ENCODE measurements at regions not wholly inside any gene's neighbourhood (a gene's known extent, or its start where the extent isn't known, plus 50 kb on each side); places are given as distances from the start of the nearest gene placed in this dataset.

DNA sequence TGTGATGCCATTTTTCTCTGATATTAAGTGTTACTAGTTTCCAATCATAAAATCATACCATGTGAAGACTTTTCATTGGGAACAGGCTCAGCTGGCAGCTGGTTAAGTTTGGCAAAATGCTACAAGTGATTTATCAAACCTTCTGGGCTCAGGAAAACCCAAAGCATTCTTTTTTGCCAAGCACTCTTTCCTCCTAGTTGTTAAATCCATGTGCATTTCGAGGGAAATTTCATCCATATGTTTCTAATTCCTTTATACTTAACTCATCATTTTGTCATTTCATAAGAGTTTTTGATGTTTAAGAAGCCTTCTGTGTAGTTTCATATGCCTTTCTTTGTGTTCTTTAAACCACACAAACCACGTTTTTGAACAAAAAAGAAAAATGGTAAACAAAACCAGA lies 217.6 kb upstream of the PDE10A start:
- no peak for DNase-seq (ENCODE audit: low read depth in 1 of 2, low spot score in 1 of 2)

- no peak for DNase-seq (ENCODE audit: low read depth in 1 of 2, low spot score in 1 of 2)
Measured at GRCh38 chr6:165877773-165878172, 214.7 kb upstream of the PDE10A start.

DNA sequence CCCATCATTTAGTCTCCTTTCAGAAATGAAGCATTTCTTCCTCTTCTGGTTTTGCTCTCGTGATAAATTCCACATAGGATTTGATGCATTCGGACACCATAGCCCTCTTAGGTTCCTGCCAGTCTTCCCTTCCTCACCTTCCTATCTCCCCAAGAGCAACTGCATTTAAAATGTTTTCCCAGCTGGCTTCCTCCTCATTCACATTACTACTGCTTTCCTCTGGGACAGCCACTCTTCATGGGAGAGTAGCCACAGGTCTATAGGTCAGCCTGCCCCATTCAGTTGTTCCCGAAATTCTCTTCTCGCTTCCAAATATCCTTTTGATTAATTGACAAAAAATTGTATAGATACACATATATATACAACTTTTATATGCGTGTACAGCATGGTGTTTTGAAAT lies 214.2 kb upstream of the PDE10A start:
- no peak for DNase-seq (ENCODE audit: low read depth in 1 of 2, low spot score in 1 of 2)

- DNase-seq (ENCODE audit: low read depth in 1 of 2, low spot score in 1 of 2), result no peak
Measured at GRCh38 chr6:165876588-165876987, 213.5 kb upstream of the PDE10A start.

DNA sequence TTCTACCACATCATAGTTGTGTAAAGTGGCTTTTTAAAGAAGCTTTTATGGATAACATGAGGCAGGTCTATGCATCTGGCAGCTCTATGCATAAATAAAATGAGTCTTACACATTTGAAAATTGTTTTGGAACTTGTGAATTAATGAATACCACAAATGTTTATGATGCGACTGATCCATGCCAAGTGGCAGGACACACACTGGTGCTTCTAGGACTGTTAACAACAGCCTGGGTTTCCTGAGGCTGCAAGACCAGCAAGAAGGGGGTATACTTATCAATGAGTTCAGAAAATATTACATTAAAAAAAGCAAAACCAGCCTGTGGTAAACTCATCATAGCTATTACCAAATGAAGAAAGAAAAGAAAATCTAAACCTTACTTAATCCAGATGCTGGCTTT lies 212.9 kb upstream of the PDE10A start:
- DNase-seq (ENCODE audit: low read depth in 1 of 2, low spot score in 1 of 2), result no peak

DNA sequence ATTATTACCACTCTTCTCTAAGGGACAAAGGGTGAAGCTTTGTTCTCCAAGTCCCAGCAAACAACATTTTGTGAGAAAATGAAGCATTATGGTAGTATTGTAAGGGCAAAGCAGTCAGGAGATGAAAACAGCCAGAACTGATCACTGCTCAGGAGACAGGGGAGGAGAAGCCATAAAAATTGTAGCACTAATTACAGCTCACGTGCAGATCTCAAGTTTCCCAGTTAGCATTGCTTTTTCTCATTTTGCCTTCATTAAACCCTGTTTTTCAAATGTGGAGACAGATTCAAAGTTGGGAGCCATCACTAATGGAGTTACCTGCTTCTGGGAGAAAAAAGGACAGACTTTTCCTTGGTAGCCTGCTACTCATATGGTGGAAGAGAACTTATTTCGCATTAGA lies 210.9 kb upstream of the PDE10A start:
- DNase-seq (ENCODE audit: low read depth in 1 of 2, low spot score in 1 of 2), result no peak

DNA sequence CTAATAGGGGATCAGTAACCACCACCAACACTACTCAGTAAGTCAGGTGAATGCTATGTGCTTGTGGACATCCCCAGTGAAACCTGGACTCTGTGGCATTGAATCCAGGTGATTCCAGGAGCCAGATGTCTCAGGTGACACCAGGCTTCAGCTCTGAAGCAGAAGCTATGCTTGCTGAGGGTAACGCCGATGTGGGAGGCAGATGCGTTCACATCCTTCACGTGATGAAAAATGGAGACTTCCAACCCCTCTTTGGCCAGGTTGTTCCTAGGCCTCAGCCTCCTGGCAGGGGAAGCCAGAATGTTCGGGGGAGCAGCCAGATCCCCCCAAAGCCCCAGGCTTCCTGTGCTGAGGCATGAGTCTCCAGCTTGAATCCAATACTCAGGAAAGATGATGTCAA lies 209.8 kb upstream of the PDE10A start:
- DNase-seq (ENCODE audit: low read depth in 1 of 2, low spot score in 1 of 2), result no peak

GRCh38 chr6:165872311-165872710 lies 209.3 kb upstream of the PDE10A start:
- DNase-seq (ENCODE audit: low read depth in 1 of 2, low spot score in 1 of 2), result no peak

GRCh38 chr6:165871571-165871970 lies 208.5 kb upstream of the PDE10A start:
- no peak for DNase-seq (ENCODE audit: low read depth in 1 of 2, low spot score in 1 of 2)

DNA sequence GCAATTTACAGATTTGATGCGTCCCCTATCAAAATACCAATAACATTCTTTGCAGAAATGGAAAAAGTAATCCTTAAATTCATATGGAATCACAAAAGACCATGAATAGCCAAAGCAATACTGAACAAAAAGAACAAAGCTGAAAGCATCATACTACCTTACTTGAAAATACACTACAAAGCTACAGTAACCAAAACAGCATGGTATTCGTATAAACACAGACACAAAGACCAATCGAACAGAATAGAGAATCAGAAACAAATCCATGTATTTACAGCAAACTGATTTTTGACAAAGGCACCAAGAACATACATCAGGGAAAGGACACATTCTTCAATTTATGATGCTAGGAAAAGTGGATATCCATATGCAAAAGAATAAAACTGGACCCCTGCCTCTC lies 206.5 kb upstream of the PDE10A start:
- DNase-seq (ENCODE audit: low read depth in 1 of 2, low spot score in 1 of 2), result no peak

GRCh38 chr6:165864925-165865324 lies 201.9 kb upstream of the PDE10A start:
- DNase-seq (ENCODE audit: low read depth in 1 of 2, low spot score in 1 of 2), result no peak

GRCh38 chr6:165864218-165864617 lies 201.2 kb upstream of the PDE10A start:
- no peak for DNase-seq (ENCODE audit: low read depth in 1 of 2, low spot score in 1 of 2)

DNA sequence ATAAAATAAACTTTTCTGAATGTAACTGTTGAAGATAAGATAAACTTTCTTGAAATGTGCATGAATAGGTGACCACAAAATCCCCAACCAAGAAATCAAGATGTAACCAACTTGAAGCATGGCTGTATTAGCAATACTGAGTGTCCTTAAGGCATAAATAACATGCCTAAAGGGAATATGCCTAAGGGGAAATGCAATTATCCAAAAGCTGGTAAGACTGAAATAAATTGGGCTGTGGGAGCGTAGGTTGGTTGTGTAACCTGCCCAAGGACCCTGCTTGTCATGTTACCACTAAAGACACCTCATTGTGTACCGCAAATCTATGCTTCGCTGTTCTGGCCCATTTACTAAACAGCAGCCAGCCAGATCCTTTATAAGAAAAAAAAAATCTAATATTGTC lies 200.8 kb upstream of the PDE10A start:
- no peak for DNase-seq (ENCODE audit: low read depth in 1 of 2, low spot score in 1 of 2)

DNA sequence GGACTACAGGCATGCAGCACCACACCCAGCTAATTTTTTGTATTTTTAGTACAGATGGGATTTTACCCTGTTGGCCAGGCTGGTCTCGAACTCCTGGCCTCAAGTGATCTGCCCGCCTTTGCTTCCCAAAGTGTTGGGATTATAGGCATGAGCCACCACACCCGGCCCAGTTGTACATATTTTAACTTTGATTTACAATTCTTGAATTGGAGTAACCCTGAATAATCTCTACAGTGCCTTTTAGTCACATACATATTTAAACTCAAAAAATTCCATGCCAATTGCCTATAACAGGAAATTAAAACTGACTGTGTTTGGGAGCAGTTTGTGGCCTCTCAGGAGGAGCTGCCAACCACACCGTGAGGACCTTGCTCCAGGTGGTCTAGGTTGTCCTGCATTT lies 199.8 kb upstream of the PDE10A start:
- no peak for DNase-seq (ENCODE audit: low read depth in 1 of 2, low spot score in 1 of 2)

DNA sequence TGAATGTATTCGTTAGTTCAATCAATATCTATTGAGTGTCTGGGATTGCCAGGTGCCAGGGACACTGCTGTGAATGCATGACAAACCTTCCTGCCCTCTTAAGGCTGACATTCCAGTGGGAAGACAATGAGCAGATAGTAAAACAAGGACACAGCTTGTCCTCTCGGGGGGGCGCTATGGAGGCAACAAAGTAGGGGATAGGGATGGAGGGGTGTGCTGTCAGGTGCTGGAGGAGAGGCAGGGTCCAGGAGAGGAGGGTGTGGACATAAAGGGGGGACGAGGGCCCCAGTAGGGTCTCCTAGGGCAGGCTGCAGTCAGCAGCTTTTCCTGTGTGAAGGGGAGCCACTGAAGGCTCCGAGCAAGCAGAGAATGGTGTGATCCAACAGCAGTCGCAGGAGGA lies 198.2 kb upstream of the PDE10A start:
- no peak for DNase-seq (ENCODE audit: low read depth in 1 of 2, low spot score in 1 of 2)

GRCh38 chr6:165858586-165858985 lies 195.5 kb upstream of the PDE10A start:
- DNase-seq (ENCODE audit: low read depth in 1 of 2, low spot score in 1 of 2), result no peak

DNA sequence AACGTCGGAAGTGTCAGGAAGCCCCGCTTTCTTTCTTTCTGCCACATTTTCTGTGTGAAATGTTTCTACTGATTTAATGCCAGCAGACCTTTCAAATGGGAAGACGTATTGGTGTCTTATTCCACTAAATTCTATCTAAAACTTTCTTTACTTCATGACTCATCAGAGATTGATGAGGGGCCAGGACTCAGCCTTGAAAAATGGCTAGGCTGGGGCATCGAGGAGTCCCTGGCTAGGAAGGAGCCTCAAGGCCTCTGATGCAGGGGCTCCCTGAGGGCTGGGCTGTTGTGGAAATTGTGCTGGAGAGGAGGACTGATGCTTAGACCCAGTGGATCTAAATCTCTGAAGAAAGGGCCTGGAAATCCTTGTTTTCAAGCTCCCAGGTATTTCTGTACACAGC lies 192.8 kb upstream of the PDE10A start:
- no peak for DNase-seq (ENCODE audit: low read depth in 1 of 2, low spot score in 1 of 2)

DNA sequence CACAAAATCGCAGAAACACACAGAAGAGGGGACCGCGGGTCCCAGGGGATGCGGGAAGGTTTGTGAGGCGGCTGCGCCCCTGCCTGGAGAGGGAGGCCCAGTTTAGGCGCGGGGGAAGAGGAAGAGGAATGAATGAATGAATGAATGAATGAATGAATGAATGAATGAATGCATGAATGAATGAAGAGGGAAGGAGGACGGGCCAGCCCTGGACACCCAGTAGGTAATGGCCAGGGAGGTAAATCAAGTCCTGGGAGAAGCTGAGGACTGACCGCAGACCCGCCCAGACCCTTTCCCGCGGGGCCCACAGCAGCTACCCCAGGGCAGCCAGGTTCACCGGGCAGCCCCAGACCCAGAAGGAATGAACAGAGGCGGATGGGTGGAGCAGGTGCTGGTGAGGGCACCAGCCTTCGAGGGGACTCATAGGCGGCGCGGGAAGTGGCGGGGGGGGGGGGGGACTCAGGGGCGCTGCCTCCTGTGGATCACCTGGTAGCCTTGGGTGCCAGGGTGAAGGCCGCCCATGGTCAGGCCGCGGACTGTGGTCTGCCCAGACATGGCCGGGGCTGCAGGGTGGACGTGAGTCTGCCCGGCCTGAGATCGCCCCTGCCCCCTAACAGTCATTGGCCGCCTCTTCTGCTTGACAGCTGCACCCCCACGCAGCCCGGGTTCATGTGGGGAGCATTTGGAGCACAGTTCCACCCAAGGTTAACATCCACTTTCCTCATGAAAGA lies 192.0 kb upstream of the PDE10A start:
- no peak for DNase-seq (ENCODE audit: low read depth in 1 of 2, low spot score in 1 of 2)

DNA sequence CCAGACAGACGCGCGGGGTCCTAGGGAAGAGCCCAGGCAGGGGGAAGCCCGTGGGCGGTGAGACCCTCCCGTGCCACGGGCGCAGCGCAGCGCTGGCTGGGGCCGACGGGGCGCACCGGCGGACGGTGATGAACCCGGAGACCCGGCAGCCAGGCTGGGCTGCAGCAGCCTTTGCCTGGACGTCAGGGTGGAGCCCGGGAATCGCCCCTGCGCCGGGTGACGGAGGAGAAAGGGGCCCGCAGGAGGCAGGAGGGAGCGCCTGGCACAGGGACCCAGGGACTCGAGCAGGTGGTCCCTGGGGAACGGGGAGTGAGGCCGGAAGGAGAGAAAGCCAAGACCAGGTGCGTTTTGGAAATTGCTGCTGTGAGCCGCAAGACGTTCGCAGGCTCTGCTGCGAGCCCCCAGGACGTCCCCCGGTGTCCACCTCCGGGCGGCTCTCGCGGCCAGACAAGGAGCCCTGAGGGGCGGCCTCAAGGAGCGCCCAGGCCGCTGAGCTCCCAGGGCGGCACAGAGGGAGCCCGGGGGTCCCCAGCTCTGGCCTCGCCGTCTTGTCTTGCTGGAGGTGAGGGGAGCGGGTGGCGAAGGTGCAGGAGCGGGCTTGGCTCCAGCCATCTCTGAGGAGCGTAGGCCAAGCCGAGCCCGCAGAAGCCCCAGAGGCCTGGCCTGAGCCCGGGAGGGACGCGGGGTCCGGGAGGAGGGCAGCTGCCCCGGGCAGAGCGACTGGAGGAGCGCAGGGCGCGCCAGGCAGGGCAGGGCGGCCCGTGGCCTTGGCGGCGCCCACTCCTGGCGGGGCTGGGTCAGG lies 191.2 kb upstream of the PDE10A start:
- DNase-seq (ENCODE audit: low read depth in 1 of 2, low spot score in 1 of 2), result no peak

- DNase-seq (ENCODE audit: low read depth in 1 of 2, low spot score in 1 of 2), result no peak
Measured at GRCh38 chr6:165852676-165853075, 189.6 kb upstream of the PDE10A start.

- peak; percentile 13 to 27 for DNase-seq (ENCODE audit: low read depth in 1 of 2, low spot score in 1 of 2)
Measured at GRCh38 chr6:165850434-165851019, 187.5 kb upstream of the PDE10A start.
